Activated CD4-positive, alpha-beta memory T cell treated with anti-CD3 and anti-CD28 coated beads, Interleukin-2, amount 10 ng/mL, durations not matched to agents 7 days and 5 days (primary cell): ENCODE measurements at regions not wholly inside any gene's neighbourhood (a gene's known extent, or its start where the extent isn't known, plus 50 kb on each side); places are given as distances from the start of the nearest gene placed in this dataset.

Experiments
- CTCF ChIA-PET: fragments of 350-600 bp; sonication (Branson Sonifier 250); formaldehyde crosslinking; loops from one replicate; lab custom pipeline; 2021; ENCODE audit warnings: antibody characterized with exemption, inconsistent platforms; lab: Charles Lee
- POLR2A ChIA-PET: fragments of 350-600 bp; sonication (Branson Sonifier 250); formaldehyde crosslinking; loops from one replicate; lab custom pipeline; 2021; ENCODE audit warnings: antibody characterized with exemption; lab: Charles Lee
- DNase-seq: peaks from one replicate; pipeline ENCODE4 v3.0.0-alpha.2; 2020
- H3K27ac Mint-ChIP-seq: one replicate; pipeline ENCODE4 v1.8.0; 2021; ENCODE audit warnings: mild to moderate bottlenecking, mixed read lengths
- H3K27me3 Mint-ChIP-seq: one replicate; pipeline ENCODE4 v1.8.0; 2021; ENCODE audit warnings: mixed read lengths
- H3K36me3 Mint-ChIP-seq: one replicate; pipeline ENCODE4 v1.8.0; 2021; ENCODE audit warnings: low read depth, mixed read lengths
- H3K4me1 Mint-ChIP-seq: one replicate; pipeline ENCODE4 v1.8.0; 2021; ENCODE audit warnings: mixed read lengths
- H3K4me3 Mint-ChIP-seq: one replicate; pipeline ENCODE4 v1.8.0; 2021; ENCODE audit warnings: mild to moderate bottlenecking, mixed read lengths
- H3K9me3 Mint-ChIP-seq: one replicate; pipeline ENCODE4 v1.8.0; 2021; ENCODE audit warnings: mixed read lengths

- ChIA-PET CTCF (no interaction called here), POLR2A (no interaction called here)
- Mint-ChIP-seq H3K4me3 (no peak overlapping the region), H3K9me3 (no peaks in the 10 kb centered on the region), H3K27me3 (no peaks in the 10 kb centered on the region), H3K36me3 (no peaks in the 10 kb centered on the region), H3K27ac (no peak overlapping the region), H3K4me1 (no peaks in the 10 kb centered on the region)
- DNase-seq: no peak
Observed at GRCh38 chr11:70764356-70764905, 366.1 kb downstream of the CTTN start.

GRCh38 chr11:70766901-70767300, 368.6 kb downstream of the CTTN start:
- Mint-ChIP-seq H3K4me1 (no peaks in the 10 kb centered on the region), H3K9me3 (no peaks in the 10 kb centered on the region), H3K27ac (no peak overlapping the region), H3K36me3 (no peaks in the 10 kb centered on the region), H3K4me3 (no peak overlapping the region), H3K27me3 (no peaks in the 10 kb centered on the region)
- DNase-seq: no peak
- ChIA-PET CTCF (no interaction called here), POLR2A (no interaction called here)

GRCh38 chr11:70768346-70769095, 370.2 kb downstream of the CTTN start:
- no peak overlapping the region for H3K4me3 Mint-ChIP-seq
- CTCF ChIA-PET: no interaction called here
- H3K27me3 Mint-ChIP-seq: no peaks in the 10 kb centered on the region
- no peaks in the 10 kb centered on the region for H3K36me3 Mint-ChIP-seq
- no peak overlapping the region for H3K27ac Mint-ChIP-seq
- no peaks in the 10 kb centered on the region for H3K4me1 Mint-ChIP-seq
- POLR2A ChIA-PET: no interaction called here
- no peaks in the 10 kb centered on the region for H3K9me3 Mint-ChIP-seq
- DNase-seq: no peak

GRCh38 chr11:70769106-70769505, 370.8 kb downstream of the CTTN start:
- no peak for DNase-seq
- Mint-ChIP-seq H3K27ac (no peak overlapping the region), H3K9me3 (no peaks in the 10 kb centered on the region), H3K4me3 (no peak overlapping the region), H3K27me3 (no peaks in the 10 kb centered on the region), H3K36me3 (no peaks in the 10 kb centered on the region), H3K4me1 (no peaks in the 10 kb centered on the region)
- POLR2A ChIA-PET: no interaction called here
- CTCF ChIA-PET: no interaction called here

- no peaks in the 10 kb centered on the region for H3K27me3 Mint-ChIP-seq
- no peaks in the 10 kb centered on the region for H3K36me3 Mint-ChIP-seq
- no peaks in the 10 kb centered on the region for H3K9me3 Mint-ChIP-seq
- H3K27ac Mint-ChIP-seq: no peak overlapping the region
- no peaks in the 10 kb centered on the region for H3K4me1 Mint-ChIP-seq
- no peak overlapping the region for H3K4me3 Mint-ChIP-seq
- ChIA-PET POLR2A (no interaction called here), CTCF (no interaction called here)
- DNase-seq: no peak
Observed at GRCh38 chr11:70769521-70769920, 371.2 kb downstream of the CTTN start.

GRCh38 chr11:70771099-70771885, 373.0 kb downstream of the CTTN start:
- no peaks in the 10 kb centered on the region for H3K4me1 Mint-ChIP-seq
- H3K27me3 Mint-ChIP-seq: no peaks in the 10 kb centered on the region
- DNase-seq: no peak
- H3K36me3 Mint-ChIP-seq: no peaks in the 10 kb centered on the region
- CTCF ChIA-PET: no interaction called here
- H3K9me3 Mint-ChIP-seq: no peaks in the 10 kb centered on the region
- no peak overlapping the region for H3K27ac Mint-ChIP-seq
- POLR2A ChIA-PET: no interaction called here
- H3K4me3 Mint-ChIP-seq: no peak overlapping the region

- H3K9me3 Mint-ChIP-seq: no peaks in the 10 kb centered on the region
- ChIA-PET CTCF (no interaction called here), POLR2A (no interaction called here)
- H3K4me1 Mint-ChIP-seq: no peaks in the 10 kb centered on the region
- H3K4me3 Mint-ChIP-seq: no peak overlapping the region
- no peaks in the 10 kb centered on the region for H3K36me3 Mint-ChIP-seq
- no peaks in the 10 kb centered on the region for H3K27me3 Mint-ChIP-seq
- H3K27ac Mint-ChIP-seq: no peak overlapping the region
- DNase-seq: no peak
Observed at GRCh38 chr11:70772950-70773349, 374.6 kb downstream of the CTTN start.

GRCh38 chr11:70775386-70776075, 377.2 kb downstream of the CTTN start:
- H3K4me3 Mint-ChIP-seq: no peak overlapping the region
- ChIA-PET CTCF (no interaction called here), POLR2A (no interaction called here)
- no peaks in the 10 kb centered on the region for H3K36me3 Mint-ChIP-seq
- no peaks in the 10 kb centered on the region for H3K27me3 Mint-ChIP-seq
- no peaks in the 10 kb centered on the region for H3K9me3 Mint-ChIP-seq
- DNase-seq: no peak
- H3K27ac Mint-ChIP-seq: no peak overlapping the region
- H3K4me1 Mint-ChIP-seq: no peaks in the 10 kb centered on the region

GRCh38 chr11:70776914-70777532, 378.7 kb downstream of the CTTN start:
- no peaks in the 10 kb centered on the region for H3K4me1 Mint-ChIP-seq
- ChIA-PET CTCF (no interaction called here), POLR2A (no interaction called here)
- no peaks in the 10 kb centered on the region for H3K9me3 Mint-ChIP-seq
- H3K27me3 Mint-ChIP-seq: no peaks in the 10 kb centered on the region
- H3K4me3 Mint-ChIP-seq: no peak overlapping the region
- no peak for DNase-seq
- no peaks in the 10 kb centered on the region for H3K36me3 Mint-ChIP-seq
- no peak overlapping the region for H3K27ac Mint-ChIP-seq

GRCh38 chr11:70778883-70779282, 380.6 kb downstream of the CTTN start:
- DNase-seq: no peak
- CTCF ChIA-PET: no interaction called here
- no peak overlapping the region for H3K4me3 Mint-ChIP-seq
- H3K27me3 Mint-ChIP-seq: no peaks in the 10 kb centered on the region
- H3K27ac Mint-ChIP-seq: no peak overlapping the region
- no peaks in the 10 kb centered on the region for H3K4me1 Mint-ChIP-seq
- no peaks in the 10 kb centered on the region for H3K36me3 Mint-ChIP-seq
- no peaks in the 10 kb centered on the region for H3K9me3 Mint-ChIP-seq
- POLR2A ChIA-PET: no interaction called here

- no peaks in the 10 kb centered on the region for H3K36me3 Mint-ChIP-seq
- ChIA-PET POLR2A (no interaction called here), CTCF (no interaction called here)
- no peaks in the 10 kb centered on the region for H3K27me3 Mint-ChIP-seq
- no peak overlapping the region for H3K27ac Mint-ChIP-seq
- H3K9me3 Mint-ChIP-seq: no peaks in the 10 kb centered on the region
- no peaks in the 10 kb centered on the region for H3K4me1 Mint-ChIP-seq
- no peak overlapping the region for H3K4me3 Mint-ChIP-seq
- no peak for DNase-seq
Observed at GRCh38 chr11:70779433-70780245, 381.3 kb downstream of the CTTN start.

- Mint-ChIP-seq H3K27ac (no peak overlapping the region), H3K4me3 (no peak overlapping the region), H3K9me3 (no peaks in the 10 kb centered on the region), H3K27me3 (no peaks in the 10 kb centered on the region), H3K36me3 (no peaks in the 10 kb centered on the region), H3K4me1 (no peaks in the 10 kb centered on the region)
- ChIA-PET POLR2A (no interaction called here), CTCF (no interaction called here)
- no peak for DNase-seq
Observed at GRCh38 chr11:70780246-70780535, 381.9 kb downstream of the CTTN start.
